ENCODE measurements at regions not wholly inside any gene's neighbourhood (a gene's known extent, or its start where the extent isn't known, plus 50 kb on each side); places are given as distances from the start of the nearest gene placed in this dataset.
"Not testable (repeated sequence)": the region's sequence is repeated elsewhere in the genome, so short reads cannot be mapped to it uniquely, and the experiment has no call there.

GRCh38 chrX:30008031-30008430 lies 207.3 kb upstream of the MAGEB2 start:
- DNase-seq = no peak

DNA sequence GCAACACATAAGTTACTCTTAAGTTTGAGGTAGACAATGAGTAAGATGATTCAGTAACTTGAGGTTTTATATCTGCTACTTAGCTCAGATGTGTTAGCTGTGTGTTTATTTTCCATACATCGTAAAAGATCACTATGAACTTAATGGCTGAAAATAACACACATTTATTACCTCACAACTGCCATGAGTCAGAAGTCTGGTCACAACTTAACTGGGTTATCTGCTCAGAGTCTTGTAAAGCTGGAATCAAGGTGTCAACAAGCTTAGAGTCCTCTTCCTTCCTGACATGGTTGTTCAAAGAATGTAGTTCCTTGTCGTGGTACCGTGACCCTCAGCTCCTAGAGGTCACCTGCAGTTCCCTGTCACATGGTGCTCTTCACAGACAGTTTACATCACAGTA lies 204.9 kb upstream of the MAGEB2 start:
- DNase-seq = no peak

- no peak for DNase-seq
These were observed 199.9 kb upstream of the MAGEB2 start for GRCh38 chrX:30015440-30015839.

DNA sequence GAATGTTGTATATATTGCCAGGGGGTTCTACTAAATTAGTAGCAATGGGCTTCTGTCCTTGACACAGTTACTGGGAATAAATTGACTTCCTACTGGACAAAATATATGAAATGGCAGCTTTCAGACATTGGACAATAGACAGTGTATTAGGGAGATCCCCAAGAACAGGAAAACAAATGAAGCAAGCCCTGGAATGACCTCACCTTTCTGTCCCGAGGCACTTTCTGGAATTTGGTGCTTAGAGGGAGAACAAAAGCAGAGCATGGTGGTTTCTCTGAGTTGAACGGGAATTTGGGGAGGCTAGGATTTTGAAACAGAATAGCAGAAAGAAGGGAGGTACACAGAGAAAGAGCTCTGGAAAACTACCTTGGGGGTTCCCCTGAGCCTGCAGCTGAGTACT lies 187.7 kb upstream of the MAGEB2 start:
- no peak for DNase-seq

DNA sequence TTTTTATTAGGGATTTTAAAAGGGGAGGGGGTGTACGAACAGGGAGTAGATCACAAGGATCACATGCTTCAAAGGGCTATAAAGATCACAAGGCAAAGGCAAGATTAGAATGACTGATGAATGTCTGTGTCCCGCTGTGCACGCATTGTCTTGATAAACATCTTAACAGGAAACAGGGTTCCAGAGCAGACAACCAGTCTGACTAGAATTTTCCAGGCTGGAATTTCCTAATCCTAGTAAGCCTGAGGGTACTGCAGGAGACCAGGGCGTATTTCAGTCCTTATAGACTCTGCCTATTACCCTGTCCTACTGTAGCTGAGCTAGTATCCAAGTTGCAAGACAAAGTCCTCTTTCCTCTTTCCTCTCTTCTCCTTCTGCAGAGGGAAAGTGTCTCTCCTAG lies 179.0 kb upstream of the MAGEB2 start:
- not testable (repeated sequence) for DNase-seq

DNA sequence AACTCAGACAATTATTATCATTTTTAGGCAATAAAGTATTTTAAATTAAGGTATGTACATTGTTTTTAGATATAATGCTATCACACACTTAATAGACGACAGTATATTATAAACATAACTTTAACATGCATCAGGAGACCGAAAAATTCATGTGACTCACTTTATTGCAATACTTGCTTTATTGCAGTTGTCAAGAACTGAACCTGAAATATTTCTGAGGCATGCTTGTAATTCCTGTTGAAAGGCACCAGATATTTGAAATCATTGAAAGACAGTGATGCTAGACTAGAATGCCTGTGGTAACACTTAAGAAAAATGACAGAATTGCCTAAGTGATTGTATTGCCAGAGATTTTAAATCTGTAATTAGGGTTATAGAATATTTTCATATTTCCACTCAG lies 175.6 kb upstream of the MAGEB2 start:
- no peak for DNase-seq

GRCh38 chrX:30060718-30061117 lies 154.6 kb upstream of the MAGEB2 start:
- DNase-seq = no peak

- DNase-seq = no peak
These were observed 150.1 kb upstream of the MAGEB2 start for GRCh38 chrX:30065226-30065625.

DNA sequence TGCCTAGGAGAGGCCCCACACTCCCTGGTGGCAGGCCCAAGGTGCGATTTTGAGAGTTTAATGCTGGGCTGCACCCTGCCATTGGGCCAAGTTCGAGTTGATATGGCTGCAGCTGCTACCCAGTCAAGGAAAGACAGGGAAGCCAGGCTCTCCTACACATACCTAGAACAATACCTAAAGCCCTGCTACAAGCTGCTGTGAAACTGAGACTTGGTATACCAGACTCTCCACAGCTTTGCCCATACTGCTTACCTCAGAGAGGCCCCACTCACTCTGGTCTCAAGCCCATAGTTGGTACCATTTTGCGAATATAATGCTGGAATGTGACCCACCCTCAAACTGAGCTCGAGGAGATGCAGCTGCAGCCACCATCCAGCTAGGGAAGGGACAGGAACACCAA lies 147.7 kb upstream of the MAGEB2 start:
- no peak for DNase-seq

GRCh38 chrX:30085571-30085970 lies 129.8 kb upstream of the MAGEB2 start:
- DNase-seq = no peak

- DNase-seq = no peak
These were observed 103.9 kb upstream of the MAGEB2 start for GRCh38 chrX:30111431-30111830.

- DNase-seq = peak; percentile 3
These were observed 73.4 kb upstream of the MAGEB2 start for GRCh38 chrX:30141966-30142365.

DNA sequence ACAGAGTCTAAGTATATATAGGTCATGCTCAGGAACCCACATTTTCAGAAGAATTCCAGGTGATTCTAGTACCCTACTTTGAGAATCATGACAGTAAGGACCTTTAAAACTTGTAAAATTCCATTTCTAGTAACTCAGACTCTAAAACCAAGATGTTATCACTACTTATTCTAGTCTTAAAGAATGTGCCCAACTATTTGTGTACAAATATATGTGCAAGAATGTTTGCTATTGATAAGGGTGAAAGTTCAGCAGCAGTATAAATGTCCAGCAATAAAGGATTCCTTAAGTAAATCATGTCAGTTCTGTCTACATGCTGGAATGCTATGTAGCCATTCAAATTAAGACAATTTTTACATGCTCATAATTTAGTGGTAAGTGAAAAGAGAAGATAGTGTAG lies 71.1 kb upstream of the MAGEB2 start:
- DNase-seq = no peak

DNA sequence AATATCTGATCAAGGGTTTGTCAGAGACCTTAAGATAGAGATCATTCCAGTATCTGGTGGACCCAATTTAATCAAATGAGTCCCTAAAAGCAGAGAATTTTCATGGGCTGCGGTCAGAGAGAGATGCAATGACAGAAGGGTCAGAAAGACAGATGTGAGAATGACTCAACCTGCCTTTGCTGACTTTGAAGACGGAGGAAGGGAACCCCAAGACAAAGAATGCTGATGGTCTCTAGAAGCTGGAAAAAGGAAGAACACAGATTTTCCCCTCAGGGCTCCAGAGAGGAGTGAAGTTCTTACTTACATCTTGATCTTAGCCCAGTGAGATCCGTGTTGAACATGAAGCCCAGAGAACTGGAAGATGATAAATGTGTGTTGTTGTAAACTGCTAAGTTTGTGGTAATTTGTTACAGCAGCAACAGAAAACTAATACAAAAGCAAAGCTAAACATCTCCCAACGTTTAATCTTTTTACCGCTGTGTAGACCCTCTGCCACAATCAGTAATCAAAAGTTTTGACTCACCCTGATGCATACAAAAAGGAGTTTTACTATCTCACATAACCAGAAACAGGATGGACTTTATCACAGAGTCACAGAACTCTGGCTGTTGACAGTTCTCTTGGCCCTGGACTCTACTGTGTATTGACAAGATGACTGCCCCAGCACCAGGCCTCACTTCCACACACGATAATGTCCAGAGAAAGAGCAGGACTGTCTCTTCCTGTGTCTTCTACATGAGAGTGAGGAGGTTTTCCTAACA lies 70.2 kb upstream of the MAGEB2 start:
- no peak for DNase-seq

DNA sequence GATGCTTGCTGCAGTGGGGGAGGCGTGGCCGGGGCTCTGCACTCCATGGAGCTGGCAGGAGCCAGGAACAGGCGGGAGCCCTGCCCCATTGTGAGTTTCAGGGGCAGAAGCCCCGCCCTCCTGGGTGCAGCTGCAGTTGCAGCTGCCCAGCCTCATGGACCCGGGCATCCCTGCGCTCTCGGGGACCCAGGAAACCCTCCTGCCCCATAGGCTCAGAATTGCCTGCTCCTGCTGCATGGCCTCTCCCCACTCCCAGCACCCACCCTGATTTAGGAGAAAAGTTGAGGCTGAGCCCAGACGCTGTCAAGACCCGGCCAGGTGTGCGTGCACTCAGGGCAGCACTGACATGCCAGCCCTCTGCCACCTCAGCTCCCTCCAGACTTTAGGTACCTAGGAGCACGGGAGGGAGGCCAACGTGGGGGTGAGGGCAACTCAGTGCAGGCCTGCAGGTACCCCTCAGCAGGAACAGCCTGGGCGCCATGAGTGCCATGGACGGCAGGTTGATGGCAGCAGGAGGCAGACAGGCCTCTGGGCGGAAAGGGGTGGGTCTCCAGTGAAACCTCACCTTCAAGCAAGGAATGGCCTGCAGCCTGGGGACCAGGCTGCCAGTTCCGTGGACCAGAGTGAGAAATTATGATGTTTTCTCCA lies 67.2 kb upstream of the MAGEB2 start:
- DNase-seq = no peak

DNA sequence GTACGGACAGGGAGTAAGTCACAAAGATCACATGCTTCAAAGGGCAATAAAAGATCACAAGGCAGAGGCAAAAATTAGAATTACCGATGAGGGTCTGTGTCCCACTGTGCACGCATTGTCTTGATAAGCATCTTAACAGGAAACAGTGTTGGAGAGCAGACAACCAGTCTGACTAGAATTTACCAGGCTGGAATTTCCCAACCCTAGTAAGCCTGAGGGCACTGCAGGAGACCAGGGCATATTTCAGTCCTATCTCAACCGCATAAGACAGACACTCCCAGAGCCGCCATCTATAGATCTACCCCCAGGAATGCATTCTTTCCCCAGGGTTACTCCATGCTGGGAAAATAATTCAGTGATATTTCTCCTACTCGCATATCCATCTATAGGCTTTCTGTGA lies 66.2 kb upstream of the MAGEB2 start:
- not testable (repeated sequence) for DNase-seq

DNA sequence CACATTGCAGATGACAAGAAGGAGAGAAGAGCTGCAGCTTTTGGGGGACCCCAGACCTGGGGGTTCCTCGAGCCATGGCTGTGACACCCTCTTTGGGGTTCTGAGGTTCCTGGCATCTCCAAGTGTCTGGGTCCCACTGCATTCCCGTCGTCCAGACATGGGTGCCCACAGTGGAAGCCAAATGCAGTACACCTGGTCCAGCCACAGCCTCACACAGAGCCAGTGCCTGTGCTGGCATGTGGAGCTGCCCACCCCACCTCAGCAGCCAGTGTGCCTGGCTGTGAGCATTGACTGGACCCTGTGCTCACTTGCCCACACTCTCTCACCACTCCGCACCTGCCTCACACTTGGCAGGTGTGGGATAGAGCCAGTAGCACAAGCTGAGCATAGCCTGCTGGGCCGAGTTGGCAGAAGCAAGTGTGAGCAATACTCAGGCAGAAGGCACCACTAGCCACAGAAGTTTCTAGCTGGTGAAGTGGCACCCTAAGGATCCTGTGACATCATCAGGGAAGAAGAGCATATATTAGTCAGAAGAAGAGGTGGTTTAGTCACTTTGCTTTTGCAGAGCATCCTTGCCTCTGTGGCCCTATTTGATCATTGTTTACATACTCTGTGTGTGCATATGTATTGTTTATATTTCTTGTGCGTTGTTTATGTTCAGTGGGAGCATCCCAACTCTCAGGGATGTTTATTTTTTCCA lies 65.0 kb upstream of the MAGEB2 start:
- DNase-seq = no peak

- DNase-seq = no peak
These were observed 63.4 kb upstream of the MAGEB2 start for GRCh38 chrX:30151964-30152363.

GRCh38 chrX:30153175-30153880 lies 62.0 kb upstream of the MAGEB2 start:
- DNase-seq = no peak

DNA sequence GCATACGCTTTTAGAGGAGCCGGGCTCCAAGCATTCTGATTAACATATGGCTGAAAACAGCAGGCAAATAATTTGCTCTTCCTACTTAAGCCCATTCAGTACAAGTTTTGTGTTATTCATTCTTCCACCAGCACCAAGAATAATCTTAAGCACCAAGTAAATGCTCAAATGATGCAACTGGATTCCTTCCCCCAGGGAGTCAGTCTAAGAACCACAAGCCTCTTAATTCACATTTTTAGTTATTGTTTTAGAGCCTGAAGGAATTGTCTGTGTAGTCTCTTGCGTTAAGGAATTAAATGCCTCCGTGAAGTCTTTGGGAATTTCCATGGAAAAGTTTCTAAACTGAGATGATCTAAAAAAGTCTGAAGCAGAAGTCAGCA lies 61.5 kb upstream of the MAGEB2 start:
- DNase-seq = no peak

DNA sequence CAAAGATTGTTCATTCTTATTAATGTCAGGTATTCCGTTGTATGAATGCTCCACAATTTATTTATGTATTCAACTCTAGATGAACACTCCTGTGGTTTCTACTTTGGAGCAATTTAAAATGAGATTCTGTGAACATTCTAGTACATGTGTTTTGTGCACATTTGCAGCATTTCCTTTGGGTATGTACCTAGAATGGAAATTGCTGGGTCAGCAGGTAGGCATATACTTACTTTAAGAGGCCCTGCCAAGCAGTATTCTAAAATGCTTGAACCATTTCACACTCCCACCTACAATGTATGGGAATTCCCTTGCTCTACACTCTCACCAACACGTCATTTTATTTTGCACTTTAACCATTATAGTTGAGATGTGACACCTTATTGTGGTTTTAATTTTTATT lies 59.4 kb upstream of the MAGEB2 start:
- no peak for DNase-seq

- no peak for DNase-seq
These were observed 58.3 kb upstream of the MAGEB2 start for GRCh38 chrX:30156880-30157560.

DNA sequence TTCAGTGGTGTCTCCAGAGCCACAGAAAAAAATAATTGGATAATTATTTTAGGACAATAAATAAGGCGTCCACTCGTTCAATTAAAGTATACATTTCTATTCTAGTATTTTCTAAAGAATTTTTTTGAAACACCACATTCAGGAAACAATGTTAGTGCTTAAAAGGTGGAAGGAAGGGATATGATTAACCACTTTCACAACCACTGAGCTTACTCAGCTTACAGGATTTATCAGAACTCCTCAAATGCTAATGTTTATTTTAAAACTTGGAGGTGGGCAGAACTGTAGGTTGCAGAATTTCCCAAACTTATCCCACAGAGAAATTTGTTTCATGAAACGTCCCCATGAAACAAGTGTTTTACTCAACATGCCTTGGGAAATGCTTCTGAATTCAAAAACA lies 54.3 kb upstream of the MAGEB2 start:
- DNase-seq = no peak

Data from NCI-H510A (cell line).